ENCODE measurements at regions not wholly inside any gene's neighbourhood (a gene's known extent, or its start where the extent isn't known, plus 50 kb on each side); places are given as distances from the start of the nearest gene placed in this dataset.

DNA sequence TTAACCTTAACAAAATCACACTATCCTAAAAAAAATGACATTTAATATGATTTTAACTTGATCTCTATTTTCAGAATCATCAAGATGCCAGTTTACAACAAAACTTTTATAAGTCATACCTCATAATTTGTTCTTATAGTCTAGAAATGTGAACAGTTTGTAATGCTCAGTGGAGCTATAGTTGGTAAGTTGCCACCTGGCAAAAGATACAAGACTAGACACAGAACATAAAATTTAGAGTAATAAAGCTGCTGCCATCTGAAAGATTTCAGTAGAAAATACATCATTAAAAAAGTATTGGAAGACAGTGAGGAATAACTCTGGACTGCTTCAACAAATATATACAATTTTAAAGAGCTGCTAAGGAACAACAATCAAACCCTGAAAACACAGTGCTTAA, 233.8 kb downstream of the GABRG2 start:
- TF ChIP-seq CHD2 (IDR thresholded peaks at IDR 0.05; ENCODE audit: low read length, partially characterized antibody), result no peak
- no peak for TF ChIP-seq POLR2AphosphoS5 (IDR thresholded peaks at IDR 0.05; ENCODE audit: low read depth, low read length)
- TF ChIP-seq, protein P1, sequence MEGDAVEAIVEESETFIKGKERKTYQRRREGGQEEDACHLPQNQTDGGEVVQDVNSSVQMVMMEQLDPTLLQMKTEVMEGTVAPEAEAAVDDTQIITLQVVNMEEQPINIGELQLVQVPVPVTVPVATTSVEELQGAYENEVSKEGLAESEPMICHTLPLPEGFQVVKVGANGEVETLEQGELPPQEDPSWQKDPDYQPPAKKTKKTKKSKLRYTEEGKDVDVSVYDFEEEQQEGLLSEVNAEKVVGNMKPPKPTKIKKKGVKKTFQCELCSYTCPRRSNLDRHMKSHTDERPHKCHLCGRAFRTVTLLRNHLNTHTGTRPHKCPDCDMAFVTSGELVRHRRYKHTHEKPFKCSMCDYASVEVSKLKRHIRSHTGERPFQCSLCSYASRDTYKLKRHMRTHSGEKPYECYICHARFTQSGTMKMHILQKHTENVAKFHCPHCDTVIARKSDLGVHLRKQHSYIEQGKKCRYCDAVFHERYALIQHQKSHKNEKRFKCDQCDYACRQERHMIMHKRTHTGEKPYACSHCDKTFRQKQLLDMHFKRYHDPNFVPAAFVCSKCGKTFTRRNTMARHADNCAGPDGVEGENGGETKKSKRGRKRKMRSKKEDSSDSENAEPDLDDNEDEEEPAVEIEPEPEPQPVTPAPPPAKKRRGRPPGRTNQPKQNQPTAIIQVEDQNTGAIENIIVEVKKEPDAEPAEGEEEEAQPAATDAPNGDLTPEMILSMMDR (IDR thresholded peaks at IDR 0.05), result no peak
- no peak for TF ChIP-seq EP300 (IDR thresholded peaks at IDR 0.05; ENCODE audit: borderline replicate concordance in 1 of 2, low read depth in 1 of 2, low read length in 1 of 2)
- TF ChIP-seq, protein P2, sequence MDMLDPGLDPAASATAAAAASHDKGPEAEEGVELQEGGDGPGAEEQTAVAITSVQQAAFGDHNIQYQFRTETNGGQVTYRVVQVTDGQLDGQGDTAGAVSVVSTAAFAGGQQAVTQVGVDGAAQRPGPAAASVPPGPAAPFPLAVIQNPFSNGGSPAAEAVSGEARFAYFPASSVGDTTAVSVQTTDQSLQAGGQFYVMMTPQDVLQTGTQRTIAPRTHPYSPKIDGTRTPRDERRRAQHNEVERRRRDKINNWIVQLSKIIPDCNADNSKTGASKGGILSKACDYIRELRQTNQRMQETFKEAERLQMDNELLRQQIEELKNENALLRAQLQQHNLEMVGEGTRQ (IDR thresholded peaks at IDR 0.05; ENCODE audit: borderline replicate concordance, low read depth, low read length), result no peak

Data from SK-N-SH (cell line).